Progenitor cell of endocrine pancreas (in vitro differentiated cells): ENCODE measurements at regions not wholly inside any gene's neighbourhood (a gene's known extent, or its start where the extent isn't known, plus 50 kb on each side); places are given as distances from the start of the nearest gene placed in this dataset.

ENCODE experiments used
- DNase-seq: peaks from one replicate; pipeline ENCODE4 v3.0.0; 2021; ENCODE audit warnings: low spot score; ENCODE audit not compliant: unreplicated experiment
- H3K27ac Mint-ChIP-seq: 2 replicates; pipeline ENCODE4 v1.8.0; 2021; ENCODE audit warnings: mild to moderate bottlenecking, moderate library complexity, mixed read lengths
- H3K27me3 Mint-ChIP-seq: 2 replicates; pipeline ENCODE4 v1.8.0; 2021; ENCODE audit warnings: mixed read lengths
- H3K36me3 Mint-ChIP-seq: 2 replicates; pipeline ENCODE4 v1.8.0; 2022; ENCODE audit warnings: mixed read lengths; ENCODE audit not compliant: insufficient read depth
- H3K4me1 Mint-ChIP-seq: 2 replicates; pipeline ENCODE4 v1.8.0; 2021; ENCODE audit warnings: low read depth, mixed read lengths
- H3K4me3 Mint-ChIP-seq: 2 replicates; pipeline ENCODE4 v1.8.0; 2021; ENCODE audit warnings: low read depth, mild to moderate bottlenecking, moderate library complexity, mixed read lengths
- H3K9me3 Mint-ChIP-seq: 2 replicates; pipeline ENCODE4 v1.8.0; 2021; ENCODE audit warnings: low read depth, mixed read lengths
- TF ChIP-seq, protein P1 (sequence below): fragments of 200-600 bp; sonication (generic); IDR thresholded peaks from one replicate; pipeline ENCODE4 v1.5.0; 2021; ENCODE audit warnings: antibody characterized with exemption, mild to moderate bottlenecking; ENCODE audit not compliant: unreplicated experiment

DNA sequence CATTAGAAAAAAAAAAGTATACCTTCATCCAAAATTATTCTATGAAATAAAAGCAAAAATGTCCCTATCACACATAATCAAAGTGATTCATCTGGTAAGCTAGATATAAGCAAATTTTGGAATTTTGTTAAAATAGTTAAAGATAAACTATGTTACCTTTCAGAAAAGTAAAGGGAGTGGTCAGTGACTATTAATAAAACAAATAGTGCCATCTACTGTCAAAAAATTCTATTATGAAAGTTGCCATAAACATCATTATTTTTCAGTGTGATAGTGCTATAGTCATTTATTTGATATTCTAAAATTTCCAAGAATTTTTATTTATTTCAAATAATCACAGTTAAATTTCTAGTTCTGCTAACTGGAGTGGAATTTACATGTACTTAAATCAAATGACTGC is 803.7 kb downstream of the KCNT2 start:
- no peak for DNase-seq
- Mint-ChIP-seq H3K27ac (no peak overlapping the region), H3K27me3 (no peaks in the 10 kb centered on the region), H3K4me3 (no peak overlapping the region), H3K9me3 (peaks cover 7% of the 10 kb centered on the region), H3K4me1 (no peaks in the 10 kb centered on the region), H3K36me3 (no peaks in the 10 kb centered on the region)
- TF ChIP-seq, protein P1, sequence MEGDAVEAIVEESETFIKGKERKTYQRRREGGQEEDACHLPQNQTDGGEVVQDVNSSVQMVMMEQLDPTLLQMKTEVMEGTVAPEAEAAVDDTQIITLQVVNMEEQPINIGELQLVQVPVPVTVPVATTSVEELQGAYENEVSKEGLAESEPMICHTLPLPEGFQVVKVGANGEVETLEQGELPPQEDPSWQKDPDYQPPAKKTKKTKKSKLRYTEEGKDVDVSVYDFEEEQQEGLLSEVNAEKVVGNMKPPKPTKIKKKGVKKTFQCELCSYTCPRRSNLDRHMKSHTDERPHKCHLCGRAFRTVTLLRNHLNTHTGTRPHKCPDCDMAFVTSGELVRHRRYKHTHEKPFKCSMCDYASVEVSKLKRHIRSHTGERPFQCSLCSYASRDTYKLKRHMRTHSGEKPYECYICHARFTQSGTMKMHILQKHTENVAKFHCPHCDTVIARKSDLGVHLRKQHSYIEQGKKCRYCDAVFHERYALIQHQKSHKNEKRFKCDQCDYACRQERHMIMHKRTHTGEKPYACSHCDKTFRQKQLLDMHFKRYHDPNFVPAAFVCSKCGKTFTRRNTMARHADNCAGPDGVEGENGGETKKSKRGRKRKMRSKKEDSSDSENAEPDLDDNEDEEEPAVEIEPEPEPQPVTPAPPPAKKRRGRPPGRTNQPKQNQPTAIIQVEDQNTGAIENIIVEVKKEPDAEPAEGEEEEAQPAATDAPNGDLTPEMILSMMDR: no peak

DNA sequence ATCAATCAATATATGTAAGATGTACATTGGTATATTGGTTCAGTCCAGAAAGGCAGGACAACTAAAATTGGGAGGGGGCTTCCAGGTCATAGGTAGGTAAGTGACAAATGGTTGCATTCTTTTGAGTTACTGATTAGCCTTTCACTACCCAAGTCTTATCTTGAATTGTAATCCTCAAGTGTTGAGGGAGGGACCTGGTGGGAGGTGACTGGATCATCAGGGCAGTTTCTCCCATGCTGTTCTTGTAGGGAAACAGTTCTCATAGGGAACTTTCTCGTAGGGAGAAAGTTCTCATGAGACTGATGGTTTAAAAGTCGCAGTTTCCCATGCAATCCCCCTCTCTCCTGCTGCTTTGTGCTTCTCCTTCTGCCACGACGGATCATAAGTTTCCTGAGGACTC is 809.2 kb downstream of the KCNT2 start:
- DNase-seq: no peak
- TF ChIP-seq, protein P1: no peak
- no peak overlapping the region for H3K4me3 Mint-ChIP-seq

DNA sequence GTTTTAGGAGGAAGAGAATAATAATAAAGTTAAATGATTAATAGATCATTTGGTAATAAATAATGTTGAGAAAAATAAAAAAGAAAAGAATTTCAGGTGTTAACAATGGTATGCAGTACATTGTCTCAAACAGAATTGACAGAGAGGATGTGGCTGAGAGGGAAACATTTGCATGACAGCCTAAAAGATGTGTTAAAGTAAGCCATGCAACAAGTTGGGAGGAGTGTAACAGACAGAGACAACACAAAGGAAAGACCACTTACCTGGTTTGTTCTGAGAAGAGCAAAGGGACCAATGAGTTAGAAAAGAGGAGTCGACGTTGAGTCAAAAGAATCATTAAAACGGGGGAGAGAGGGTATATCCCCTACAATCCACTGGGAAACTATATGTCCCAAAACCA is 814.0 kb downstream of the KCNT2 start:
- Mint-ChIP-seq H3K36me3 (no peaks in the 10 kb centered on the region), H3K27me3 (no peaks in the 10 kb centered on the region), H3K4me3 (no peak overlapping the region), H3K27ac (no peak overlapping the region), H3K4me1 (no peaks in the 10 kb centered on the region), H3K9me3 (no peaks in the 10 kb centered on the region)
- TF ChIP-seq, protein P1: no peak
- no peak for DNase-seq

More for the DNA sequence above, 809.2 kb downstream of the KCNT2 start:
- Mint-ChIP-seq H3K9me3 (peaks cover 7% of the 10 kb centered on the region), H3K4me1 (no peaks in the 10 kb centered on the region), H3K27me3 (no peaks in the 10 kb centered on the region), H3K36me3 (no peaks in the 10 kb centered on the region), H3K27ac (no peak overlapping the region)

DNA sequence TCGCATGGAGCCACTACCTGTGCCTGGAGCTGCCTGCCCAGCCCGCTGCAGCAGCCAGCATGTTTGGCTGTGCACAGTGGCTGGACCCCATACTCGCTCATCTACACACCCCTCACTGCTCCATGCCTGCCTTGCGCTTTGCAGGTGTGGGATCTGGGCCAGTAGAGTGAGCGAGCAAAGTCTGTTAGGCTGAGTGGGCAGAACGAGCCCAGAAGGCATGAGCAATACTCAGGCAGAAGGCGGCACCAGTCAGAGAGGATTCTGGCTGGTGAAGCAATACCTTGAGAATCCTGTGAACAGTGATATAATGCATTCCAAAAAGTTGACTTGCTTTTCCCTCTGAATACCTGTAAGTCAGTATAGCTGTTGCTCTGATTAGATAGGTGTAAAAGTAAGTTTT is 816.4 kb downstream of the KCNT2 start:
- TF ChIP-seq, protein P1: no peak
- H3K27me3 Mint-ChIP-seq: no peaks in the 10 kb centered on the region
- H3K9me3 Mint-ChIP-seq: peaks cover 3% of the 10 kb centered on the region
- no peak for DNase-seq
- no peaks in the 10 kb centered on the region for H3K4me1 Mint-ChIP-seq
- H3K4me3 Mint-ChIP-seq: no peak overlapping the region
- H3K36me3 Mint-ChIP-seq: no peaks in the 10 kb centered on the region
- no peak overlapping the region for H3K27ac Mint-ChIP-seq

DNA sequence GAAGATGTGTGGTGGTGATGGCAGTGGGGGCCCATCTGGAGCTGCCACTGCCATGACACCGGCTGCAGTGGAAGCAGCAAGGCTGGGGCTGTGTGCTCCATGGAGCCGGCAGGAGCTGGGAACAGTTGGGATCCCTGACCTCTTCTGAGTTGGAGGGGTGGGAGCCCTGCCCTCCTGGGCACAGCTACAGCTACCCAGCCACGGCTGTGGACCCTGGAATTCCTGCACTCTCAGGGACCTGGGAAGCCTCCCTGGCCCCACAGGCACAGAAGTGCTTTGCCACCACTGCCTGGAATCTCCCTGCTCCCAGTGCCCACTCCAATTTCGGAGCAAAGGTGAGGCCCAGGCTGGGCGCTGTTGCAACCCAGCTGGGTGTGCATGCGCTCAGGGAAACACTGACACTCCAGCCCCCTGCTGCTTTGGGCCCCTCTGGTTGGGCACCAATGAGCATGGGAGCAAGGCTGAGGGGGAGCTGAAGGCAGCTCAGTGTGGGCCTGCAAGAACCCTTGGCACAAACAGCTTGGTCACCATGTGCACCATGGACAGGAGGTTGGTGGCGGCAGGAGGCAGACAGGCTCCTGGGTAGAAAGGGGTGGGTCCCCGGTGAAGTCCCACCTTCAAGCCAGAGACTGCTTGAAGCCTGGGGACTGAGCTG is 817.6 kb downstream of the KCNT2 start:
- no peaks in the 10 kb centered on the region for H3K4me1 Mint-ChIP-seq
- H3K4me3 Mint-ChIP-seq: no peak overlapping the region
- H3K27ac Mint-ChIP-seq: no peak overlapping the region
- DNase-seq: no peak
- peaks cover 3% of the 10 kb centered on the region for H3K9me3 Mint-ChIP-seq
- no peaks in the 10 kb centered on the region for H3K27me3 Mint-ChIP-seq
- no peaks in the 10 kb centered on the region for H3K36me3 Mint-ChIP-seq
- TF ChIP-seq, protein P1: no peak
